ENCODE measurements at regions not wholly inside any gene's neighbourhood (a gene's known extent, or its start where the extent isn't known, plus 50 kb on each side); places are given as distances from the start of the nearest gene placed in this dataset.

GRCh38 chr7:149375234-149376008 is 85.4 kb downstream of the ZNF777 start:
- Histone ChIP-seq H3K27me3 (replicated peaks; ENCODE audit: insufficient read depth, low read depth, low read length, poor library complexity) (no peaks in the 10 kb centered on the region), H3K27ac (ENCODE audit: low read depth, low read length, poor library complexity, severe bottlenecking) (no peak overlapping the region), H3K36me3 (ENCODE audit: insufficient read depth, low read length, poor library complexity, severe bottlenecking) (no peaks in the 10 kb centered on the region), H3K9me3 (ENCODE audit: low read depth, low read length, poor library complexity, severe bottlenecking) (peaks cover 12% of the 10 kb centered on the region), H3K4me3 (ENCODE audit: low read depth, low read length, poor library complexity, severe bottlenecking) (no peak overlapping the region), H3K4me1 (ENCODE audit: insufficient read depth, low read length, poor library complexity, severe bottlenecking) (no peaks in the 10 kb centered on the region)
- no TSS peak for BruUV-seq (replicated peaks)
- DNase-seq (ENCODE audit: low spot score), result no peak
- ChIA-PET POLR2A (ENCODE audit: low non-redundant PET) (no interaction called here), CTCF (no interaction called here)
- intact Hi-C loops (cut with micrococcal nuclease; ENCODE audit: unreplicated experiment), result no loop called here
- TF ChIP-seq EZH2 (IDR thresholded peaks at IDR 0.05; ENCODE audit: borderline replicate concordance, low read depth, low read length, poor library complexity, severe bottlenecking), result no peak

DNA sequence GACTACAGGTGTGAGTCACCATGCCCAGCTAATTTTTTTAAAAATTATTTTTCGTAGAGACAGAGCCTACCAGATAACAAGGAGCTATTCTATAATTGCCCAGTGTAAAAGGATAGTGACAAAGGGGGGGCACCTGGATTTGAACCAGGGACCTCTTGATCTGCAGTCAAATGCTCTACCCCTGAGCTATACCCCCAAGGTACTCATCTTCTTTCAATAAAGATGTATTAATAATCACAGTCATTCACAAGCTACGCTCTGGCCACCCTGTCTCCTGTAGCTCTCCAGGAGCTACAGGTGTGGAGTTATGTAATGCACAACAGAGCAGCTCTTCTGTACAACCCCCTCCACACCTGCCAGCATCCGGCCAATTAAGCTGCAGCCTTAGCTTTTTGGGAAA is 83.5 kb downstream of the ZNF777 start:
- H3K4me3 ChIP-seq (ENCODE audit: low read depth, low read length, poor library complexity, severe bottlenecking), result no peak overlapping the region
- ChIA-PET POLR2A (ENCODE audit: low non-redundant PET) (no interaction called here), CTCF (no interaction called here)
- H3K9me3 ChIP-seq (ENCODE audit: low read depth, low read length, poor library complexity, severe bottlenecking), result peaks cover 12% of the 10 kb centered on the region
- DNase-seq (ENCODE audit: low spot score), result no peak
- H3K27me3 ChIP-seq (replicated peaks; ENCODE audit: insufficient read depth, low read depth, low read length, poor library complexity), result no peaks in the 10 kb centered on the region
- no peaks in the 10 kb centered on the region for H3K36me3 ChIP-seq (ENCODE audit: insufficient read depth, low read length, poor library complexity, severe bottlenecking)
- no peaks in the 10 kb centered on the region for H3K4me1 ChIP-seq (ENCODE audit: insufficient read depth, low read length, poor library complexity, severe bottlenecking)
- TF ChIP-seq CTCF (conservative IDR thresholded peaks at IDR 0.05; ENCODE audit: low read depth, low read length) (no peak), EZH2 (IDR thresholded peaks at IDR 0.05; ENCODE audit: borderline replicate concordance, low read depth, low read length, poor library complexity, severe bottlenecking) (no peak)
- BruUV-seq (replicated peaks), result no TSS peak
- H3K27ac ChIP-seq (ENCODE audit: low read depth, low read length, poor library complexity, severe bottlenecking), result no peak overlapping the region
- intact Hi-C loops (cut with micrococcal nuclease; ENCODE audit: unreplicated experiment), result no loop called here

GRCh38 chr7:149379625-149380024 is 81.2 kb downstream of the ZNF777 start:
- intact Hi-C loops (cut with micrococcal nuclease; ENCODE audit: unreplicated experiment), result no loop called here
- BruUV-seq (replicated peaks), result no TSS peak
- H3K4me1 ChIP-seq (ENCODE audit: insufficient read depth, low read length, poor library complexity, severe bottlenecking), result no peaks in the 10 kb centered on the region
- ChIA-PET POLR2A (ENCODE audit: low non-redundant PET) (interaction anchor here (0.7 kb wide), 1 partner anchor 428 kb away, joined by 7 read pairs; no protein-coding TSS in a partner anchor), CTCF (interaction anchor here (0.6 kb wide), 1 partner anchor 343 kb away, joined by 3 read pairs; no protein-coding TSS in a partner anchor)
- no peaks in the 10 kb centered on the region for H3K36me3 ChIP-seq (ENCODE audit: insufficient read depth, low read length, poor library complexity, severe bottlenecking)
- TF ChIP-seq CTCF (conservative IDR thresholded peaks at IDR 0.05; ENCODE audit: low read depth, low read length), result no peak
- TF ChIP-seq EZH2 (IDR thresholded peaks at IDR 0.05; ENCODE audit: borderline replicate concordance, low read depth, low read length, poor library complexity, severe bottlenecking), result no peak
- H3K4me3 ChIP-seq (ENCODE audit: low read depth, low read length, poor library complexity, severe bottlenecking), result no peak overlapping the region
- H3K27ac ChIP-seq (ENCODE audit: low read depth, low read length, poor library complexity, severe bottlenecking), result no peak overlapping the region
- no peaks in the 10 kb centered on the region for H3K27me3 ChIP-seq (replicated peaks; ENCODE audit: insufficient read depth, low read depth, low read length, poor library complexity)
- peaks cover 12% of the 10 kb centered on the region for H3K9me3 ChIP-seq (ENCODE audit: low read depth, low read length, poor library complexity, severe bottlenecking)
- DNase-seq (ENCODE audit: low spot score), result no peak

GRCh38 chr7:149381245-149381644 is 79.6 kb downstream of the ZNF777 start:
- POLR2A ChIA-PET (ENCODE audit: low non-redundant PET), result no interaction called here
- CTCF ChIA-PET, result no interaction called here
- Histone ChIP-seq H3K9me3 (ENCODE audit: low read depth, low read length, poor library complexity, severe bottlenecking) (peaks cover 12% of the 10 kb centered on the region), H3K4me3 (ENCODE audit: low read depth, low read length, poor library complexity, severe bottlenecking) (no peak overlapping the region), H3K36me3 (ENCODE audit: insufficient read depth, low read length, poor library complexity, severe bottlenecking) (no peaks in the 10 kb centered on the region), H3K27me3 (replicated peaks; ENCODE audit: insufficient read depth, low read depth, low read length, poor library complexity) (no peaks in the 10 kb centered on the region), H3K4me1 (ENCODE audit: insufficient read depth, low read length, poor library complexity, severe bottlenecking) (no peaks in the 10 kb centered on the region), H3K27ac (ENCODE audit: low read depth, low read length, poor library complexity, severe bottlenecking) (no peak overlapping the region)
- no TSS peak for BruUV-seq (replicated peaks)
- no peak for DNase-seq (ENCODE audit: low spot score)
- intact Hi-C loops (cut with micrococcal nuclease; ENCODE audit: unreplicated experiment), result no loop called here
- TF ChIP-seq EZH2 (IDR thresholded peaks at IDR 0.05; ENCODE audit: borderline replicate concordance, low read depth, low read length, poor library complexity, severe bottlenecking) (no peak), CTCF (conservative IDR thresholded peaks at IDR 0.05; ENCODE audit: low read depth, low read length) (no peak)
